ENCODE measurements at regions not wholly inside any gene's neighbourhood (a gene's known extent, or its start where the extent isn't known, plus 50 kb on each side); places are given as distances from the start of the nearest gene placed in this dataset.

DNA sequence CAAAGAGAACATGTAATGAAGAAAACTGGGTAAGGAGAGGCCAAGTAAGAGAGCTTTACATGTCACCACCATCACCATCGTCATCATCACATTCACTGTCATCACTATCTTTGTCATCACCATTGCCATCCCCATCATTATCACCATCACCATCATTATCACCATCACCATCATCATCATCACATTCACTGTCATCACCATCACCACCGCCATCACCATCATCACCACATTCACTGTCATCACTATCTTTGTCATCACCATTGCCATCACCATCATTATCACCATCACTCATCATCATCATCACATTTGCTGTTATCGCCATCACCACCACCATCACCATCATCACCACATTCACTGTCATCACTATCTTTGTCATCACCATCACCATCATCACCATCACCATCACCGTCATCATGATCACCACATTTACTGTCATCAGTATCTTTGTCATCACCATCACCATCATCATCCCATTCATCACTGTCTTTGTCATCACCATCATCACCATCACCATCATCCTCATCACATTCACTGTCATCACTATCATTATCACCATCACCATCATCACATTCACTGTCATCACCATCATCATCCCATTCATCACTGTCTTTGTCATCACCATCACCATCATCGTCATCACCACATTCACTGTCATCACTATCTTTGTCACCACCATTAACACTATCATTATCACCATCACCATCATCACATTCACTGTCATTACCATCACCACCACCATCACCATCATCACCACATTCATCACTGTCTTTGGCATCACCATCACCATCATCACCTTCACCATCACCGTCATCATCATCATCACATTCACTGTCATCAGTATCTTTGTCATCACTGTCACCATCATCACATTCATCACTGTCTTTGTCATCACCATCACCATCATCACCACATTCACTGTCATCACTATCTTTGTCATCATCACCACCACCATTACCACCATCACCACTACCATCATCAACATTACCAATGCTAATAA, 172.3 kb downstream of the ERMARD start:
- TF ChIP-seq POLR2A (IDR thresholded peaks at IDR 0.05) (no peak), EP300 (IDR thresholded peaks at IDR 0.05) (no peak), POLR2AphosphoS5 (IDR thresholded peaks at IDR 0.05) (no peak)
- TF ChIP-seq, protein P1, sequence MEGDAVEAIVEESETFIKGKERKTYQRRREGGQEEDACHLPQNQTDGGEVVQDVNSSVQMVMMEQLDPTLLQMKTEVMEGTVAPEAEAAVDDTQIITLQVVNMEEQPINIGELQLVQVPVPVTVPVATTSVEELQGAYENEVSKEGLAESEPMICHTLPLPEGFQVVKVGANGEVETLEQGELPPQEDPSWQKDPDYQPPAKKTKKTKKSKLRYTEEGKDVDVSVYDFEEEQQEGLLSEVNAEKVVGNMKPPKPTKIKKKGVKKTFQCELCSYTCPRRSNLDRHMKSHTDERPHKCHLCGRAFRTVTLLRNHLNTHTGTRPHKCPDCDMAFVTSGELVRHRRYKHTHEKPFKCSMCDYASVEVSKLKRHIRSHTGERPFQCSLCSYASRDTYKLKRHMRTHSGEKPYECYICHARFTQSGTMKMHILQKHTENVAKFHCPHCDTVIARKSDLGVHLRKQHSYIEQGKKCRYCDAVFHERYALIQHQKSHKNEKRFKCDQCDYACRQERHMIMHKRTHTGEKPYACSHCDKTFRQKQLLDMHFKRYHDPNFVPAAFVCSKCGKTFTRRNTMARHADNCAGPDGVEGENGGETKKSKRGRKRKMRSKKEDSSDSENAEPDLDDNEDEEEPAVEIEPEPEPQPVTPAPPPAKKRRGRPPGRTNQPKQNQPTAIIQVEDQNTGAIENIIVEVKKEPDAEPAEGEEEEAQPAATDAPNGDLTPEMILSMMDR (IDR thresholded peaks at IDR 0.05) = no peak
- no peaks in the 10 kb centered on the region for H3K4me1 ChIP-seq
- 87 to 90% methylated on average over 6 of the region's 6 CpGs for WGBS, 2 donors (ENCODE audit: low coverage in 1 of 2)
- no peak overlapping the region for H3K27ac ChIP-seq
- ATAC-seq = no peak
- H3K9me3 ChIP-seq = no peaks in the 10 kb centered on the region
- H3K4me3 ChIP-seq = no peak overlapping the region
- no peaks in the 10 kb centered on the region for H3K36me3 ChIP-seq
- H3K27me3 ChIP-seq = peaks cover 24% of the 10 kb centered on the region

DNA sequence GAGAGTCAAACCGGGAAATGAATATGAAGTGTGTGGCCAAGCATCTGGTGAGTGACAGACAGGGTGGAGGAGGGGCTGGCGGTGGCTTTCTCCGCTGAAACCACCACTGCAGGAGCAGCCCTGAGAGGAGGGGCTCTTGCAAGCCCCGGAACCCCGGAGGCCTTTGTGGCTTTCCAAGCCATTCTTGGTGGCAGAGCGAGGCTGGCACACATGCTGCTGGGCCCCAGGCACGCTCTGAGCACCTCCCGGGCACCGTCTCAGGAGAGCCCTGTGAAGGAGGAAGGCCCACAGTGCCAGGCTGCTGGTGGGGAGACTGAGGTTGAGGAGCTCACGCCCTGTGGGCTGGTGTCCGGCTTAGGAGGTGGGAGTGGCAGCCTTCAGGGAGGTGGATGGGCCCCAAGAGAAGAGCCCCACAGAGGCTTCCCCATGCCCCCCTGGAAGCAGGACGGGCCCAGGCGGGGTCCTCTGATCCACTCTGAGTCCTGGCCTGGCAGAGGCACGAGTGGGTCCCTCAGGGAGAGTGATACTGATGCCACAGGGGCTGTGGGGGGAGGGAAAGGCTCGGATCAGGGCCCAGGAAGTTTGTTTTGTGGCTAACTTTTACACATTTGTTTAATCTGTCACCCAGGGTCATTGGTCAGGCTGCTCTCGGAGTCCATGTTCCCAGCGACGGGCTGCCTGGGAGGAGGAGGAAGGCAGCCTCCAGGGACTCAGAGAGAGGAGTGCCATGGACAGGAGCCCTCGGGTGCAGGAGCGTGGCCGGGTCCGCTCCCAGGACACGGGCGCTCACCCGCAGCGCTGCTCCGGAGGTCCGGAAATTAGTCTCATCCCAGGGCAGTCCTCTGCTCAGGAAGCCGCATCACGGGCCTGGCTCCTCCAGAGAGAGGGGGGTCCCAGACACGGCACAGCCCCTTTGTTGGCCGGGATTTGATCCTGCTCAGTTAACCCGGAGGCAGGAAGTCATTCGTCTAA, 170.7 kb downstream of the ERMARD start:
- Histone ChIP-seq H3K27ac (no peak overlapping the region), H3K4me1 (no peaks in the 10 kb centered on the region), H3K36me3 (no peaks in the 10 kb centered on the region), H3K9me3 (no peaks in the 10 kb centered on the region), H3K4me3 (no peak overlapping the region), H3K27me3 (peaks cover 27% of the 10 kb centered on the region)
- TF ChIP-seq EP300 (IDR thresholded peaks at IDR 0.05) (no peak), POLR2AphosphoS5 (IDR thresholded peaks at IDR 0.05) (no peak), POLR2A (IDR thresholded peaks at IDR 0.05) (no peak)
- TF ChIP-seq, protein P1 (IDR thresholded peaks at IDR 0.05) = no peak
- ATAC-seq = no peak
- 37% methylated on average over 3 of the region's 34 CpGs; no CpG with 5 or more reads in 1 of the 2 donors for WGBS, 2 donors (ENCODE audit: low coverage in 1 of 2)

DNA sequence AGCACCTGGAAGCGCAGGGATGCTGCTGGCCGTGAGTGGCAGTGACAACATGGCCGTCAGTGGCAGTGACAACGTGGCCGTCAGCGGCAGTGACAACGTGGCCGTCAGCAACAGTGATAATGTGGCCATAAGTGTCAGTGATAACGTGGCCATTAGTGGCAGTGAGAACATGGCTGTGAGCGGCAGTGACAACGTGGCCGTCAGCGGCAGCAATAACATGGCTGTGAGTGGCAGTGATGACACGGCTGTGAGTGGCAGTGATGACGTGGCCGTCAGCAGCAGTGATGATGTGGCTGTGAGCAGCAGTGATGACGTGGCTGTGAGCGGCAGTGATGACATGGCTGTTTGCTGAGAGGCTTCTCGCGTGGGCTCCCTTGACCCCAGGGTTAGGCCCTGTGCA, 169.8 kb downstream of the ERMARD start:
- peaks cover 25% of the 10 kb centered on the region for H3K27me3 ChIP-seq
- no peak overlapping the region for H3K4me3 ChIP-seq
- WGBS, 2 donors (ENCODE audit: low coverage in 1 of 2) = 87 to 92% methylated on average over 11 to 12 of the region's 20 CpGs
- no peak for ATAC-seq
- H3K27ac ChIP-seq = no peak overlapping the region
- no peaks in the 10 kb centered on the region for H3K36me3 ChIP-seq
- no peaks in the 10 kb centered on the region for H3K4me1 ChIP-seq
- no peaks in the 10 kb centered on the region for H3K9me3 ChIP-seq
- TF ChIP-seq POLR2A (IDR thresholded peaks at IDR 0.05) (no peak), POLR2AphosphoS5 (IDR thresholded peaks at IDR 0.05) (no peak), EP300 (IDR thresholded peaks at IDR 0.05) (no peak)
- TF ChIP-seq, protein P1 (IDR thresholded peaks at IDR 0.05) = no peak

DNA sequence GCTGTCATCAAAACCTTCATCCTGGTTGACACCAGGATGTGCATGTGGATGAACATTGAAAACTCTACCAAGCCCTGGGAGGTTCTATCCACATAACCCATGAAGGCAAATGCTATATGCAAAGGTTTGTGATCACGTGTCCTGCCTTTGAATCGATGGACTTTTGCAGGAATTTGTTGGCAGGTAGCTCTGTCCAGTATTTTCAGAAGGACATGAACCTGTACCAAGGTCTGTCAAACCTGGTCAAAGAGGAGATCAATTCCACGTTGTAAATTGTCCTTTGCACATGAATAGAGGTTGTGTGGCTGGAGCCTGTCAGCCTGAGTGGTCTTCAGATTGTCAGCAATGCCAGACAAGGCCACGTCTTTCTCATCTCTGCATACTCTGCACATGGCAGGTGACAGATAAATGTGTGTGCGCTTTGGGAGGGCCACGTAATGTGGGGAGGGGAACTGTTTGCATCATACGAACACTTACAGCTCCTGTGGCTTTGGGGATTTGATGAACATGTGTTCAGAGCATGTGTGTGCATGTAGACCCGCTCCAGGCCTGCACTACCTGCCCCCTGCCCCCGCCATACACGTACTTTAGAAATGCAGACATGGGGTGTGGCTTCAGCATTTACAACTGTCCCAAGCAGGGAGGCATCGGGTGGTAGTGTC, 169.1 kb downstream of the ERMARD start:
- Histone ChIP-seq H3K9me3 (no peaks in the 10 kb centered on the region), H3K27ac (no peak overlapping the region), H3K27me3 (peaks cover 25% of the 10 kb centered on the region), H3K4me1 (no peaks in the 10 kb centered on the region), H3K36me3 (no peaks in the 10 kb centered on the region), H3K4me3 (no peak overlapping the region)
- ATAC-seq = no peak
- TF ChIP-seq EP300 (IDR thresholded peaks at IDR 0.05) (no peak), POLR2AphosphoS5 (IDR thresholded peaks at IDR 0.05) (no peak), POLR2A (IDR thresholded peaks at IDR 0.05) (no peak)
- TF ChIP-seq, protein P1 (IDR thresholded peaks at IDR 0.05) = no peak
- 73 to 90% methylated on average over 3 to 8 of the region's 11 CpGs for WGBS, 2 donors (ENCODE audit: low coverage in 1 of 2)

All from gastroesophageal sphincter (tissue), 4 donors.